Omental fat pad (tissue), 1 donor: ENCODE measurements at regions not wholly inside any gene's neighbourhood (a gene's known extent, or its start where the extent isn't known, plus 50 kb on each side); places are given as distances from the start of the nearest gene placed in this dataset.
"Not testable (repeated sequence)": the region's sequence is repeated elsewhere in the genome, so short reads cannot be mapped to it uniquely, and the experiment has no call there.

Source experiments
- ATAC-seq: fragments of 150-250 bp; one replicate; pipeline ENCODE4 v1.9.1; 2016; ENCODE audit warnings: mild to moderate bottlenecking, moderate library complexity; ENCODE audit not compliant: low FRiP score
- DNase-seq: peaks from one replicate; pipeline ENCODE4 v3.0.0-alpha.2; 2019; ENCODE audit warnings: low spot score

DNA sequence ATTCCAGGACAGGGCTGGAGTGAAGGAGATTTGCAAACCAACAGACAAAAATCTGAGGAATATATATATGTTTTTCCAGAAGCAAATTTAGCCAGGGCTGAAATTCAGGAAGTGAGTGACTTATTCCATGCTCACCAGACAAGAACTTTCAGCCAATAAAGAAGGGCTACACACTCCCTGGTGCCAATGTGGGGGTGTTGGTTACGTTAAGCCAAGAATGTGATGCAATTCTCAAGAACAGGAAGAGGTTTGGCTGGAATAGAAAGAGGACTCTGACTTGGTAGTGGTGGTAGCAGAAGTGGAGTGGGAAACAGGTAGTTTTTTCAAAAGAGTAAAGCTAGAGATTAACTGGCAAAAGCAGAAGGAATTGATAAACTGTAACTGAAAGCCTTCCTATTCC lies 80.6 kb upstream of the NOTCH2NLA start:
- ATAC-seq, result peak; percentile 84
- DNase-seq, result not testable (repeated sequence)

DNA sequence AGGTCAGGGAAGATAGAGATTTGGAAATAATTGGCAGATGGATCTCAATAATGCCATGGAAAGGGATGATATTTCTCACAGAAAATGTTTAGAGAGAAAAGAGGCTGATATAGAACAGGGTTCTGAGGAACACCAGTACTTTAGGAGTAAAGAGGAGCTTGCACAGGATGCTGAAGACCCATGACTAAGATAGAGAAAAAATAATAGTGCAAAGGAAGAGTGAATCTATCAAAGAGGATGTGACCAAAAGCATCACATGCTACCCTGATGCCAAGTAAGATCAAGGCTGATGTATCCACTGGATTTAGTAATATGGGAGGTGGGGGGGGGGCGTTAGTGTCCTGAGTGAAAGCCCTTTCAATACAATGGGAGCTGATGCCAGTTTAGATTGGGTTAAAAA lies 80.1 kb upstream of the NOTCH2NLA start:
- DNase-seq, result not testable (repeated sequence)
- peak; percentile 24 for ATAC-seq

DNA sequence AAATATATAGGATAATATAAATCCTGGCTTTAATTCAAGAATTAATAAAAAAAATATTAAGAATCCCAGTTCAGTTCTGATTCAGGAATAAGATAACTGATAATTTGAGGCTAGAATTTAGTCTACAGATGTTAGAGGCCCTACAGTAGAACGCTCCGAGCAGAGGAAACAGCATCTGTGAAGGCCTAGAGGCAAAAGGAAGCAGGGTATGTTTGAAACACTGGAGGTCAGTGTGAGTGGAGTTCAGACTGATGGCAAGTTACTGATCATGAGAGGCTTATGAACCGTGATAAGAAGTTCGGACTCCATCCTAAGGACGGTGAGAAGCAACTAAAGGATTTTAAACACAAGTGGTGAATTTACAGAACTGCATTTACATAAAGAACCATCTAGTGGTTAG lies 79.3 kb upstream of the NOTCH2NLA start:
- DNase-seq, ATAC-seq: not testable (repeated sequence)

DNA sequence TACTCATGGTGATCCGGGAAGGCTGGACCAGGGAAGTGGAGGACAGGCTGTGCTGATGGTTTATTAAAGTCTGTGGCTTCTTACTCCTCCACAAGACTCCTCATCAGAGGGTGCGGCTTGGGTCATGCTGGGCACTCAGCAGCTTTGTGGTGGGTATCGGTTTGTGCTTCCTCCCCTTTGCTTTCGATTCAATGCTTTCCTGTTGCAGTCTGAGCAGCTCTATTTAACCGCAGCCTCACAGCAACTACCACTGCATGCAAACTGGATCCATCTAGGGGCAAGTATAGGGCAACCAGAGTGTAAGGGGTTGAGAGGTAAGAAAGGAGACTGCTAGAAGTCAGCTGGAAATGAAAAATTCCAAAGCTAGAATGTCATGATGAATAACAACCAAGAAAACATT lies 78.8 kb upstream of the NOTCH2NLA start:
- DNase-seq, result not testable (repeated sequence)
- peak; percentile 31 for ATAC-seq

DNA sequence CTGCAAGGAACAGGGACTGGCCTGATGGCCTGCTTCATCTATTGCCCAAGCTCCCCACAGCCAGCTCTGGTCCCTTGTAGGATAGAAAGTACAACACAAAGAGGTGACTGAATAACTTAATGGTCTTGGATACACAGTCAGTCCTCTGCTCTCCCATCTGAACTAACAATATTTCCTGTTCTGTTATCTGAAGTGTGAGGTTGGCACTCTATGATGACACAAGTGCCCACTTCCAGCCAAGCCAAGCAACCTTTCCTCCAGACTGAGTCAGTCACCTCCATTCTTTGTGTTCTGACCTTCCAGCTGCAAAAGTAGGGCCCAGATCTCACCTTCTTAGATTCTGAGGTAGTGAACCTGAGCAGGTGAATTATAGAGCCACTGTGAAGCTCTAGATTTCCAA lies 77.8 kb upstream of the NOTCH2NLA start:
- not testable (repeated sequence) for DNase-seq, ATAC-seq

DNA sequence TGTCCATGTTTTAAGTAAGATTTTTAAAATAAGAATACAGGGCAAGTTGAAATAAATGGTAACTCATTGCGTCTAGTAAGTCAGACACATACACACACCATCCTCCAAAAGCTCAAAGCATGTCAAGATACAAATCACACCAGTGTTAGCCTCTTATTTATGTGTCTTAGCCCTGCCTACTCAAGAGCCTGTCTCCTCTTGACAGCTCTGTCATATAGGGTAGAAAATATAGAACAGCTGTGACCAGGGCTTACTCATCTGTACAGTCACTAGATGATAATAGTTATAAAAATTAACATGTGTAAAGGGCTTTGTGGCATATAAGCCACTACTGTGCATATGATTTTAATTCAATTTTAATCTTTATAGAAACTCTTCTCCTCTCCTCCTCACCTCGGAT lies 76.6 kb upstream of the NOTCH2NLA start:
- not testable (repeated sequence) for DNase-seq, ATAC-seq

DNA sequence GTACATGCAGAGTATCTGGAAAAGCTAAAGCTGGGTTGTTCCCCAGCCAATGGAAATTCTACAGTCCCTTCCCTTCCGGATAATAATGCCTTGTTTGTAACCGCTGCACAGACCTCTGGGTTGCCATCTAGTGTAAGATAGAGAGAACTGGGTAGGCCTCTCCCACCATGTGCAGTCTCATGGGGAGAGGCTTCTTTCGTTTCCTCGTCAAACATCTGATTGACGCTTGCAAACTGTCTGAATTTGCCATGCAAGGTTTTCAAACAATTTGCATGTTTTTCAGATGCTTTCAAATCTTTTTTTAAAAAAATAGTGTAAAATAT lies 69.7 kb upstream of the NOTCH2NLA start:
- peak; percentile 96 for ATAC-seq
- not testable (repeated sequence) for DNase-seq

DNA sequence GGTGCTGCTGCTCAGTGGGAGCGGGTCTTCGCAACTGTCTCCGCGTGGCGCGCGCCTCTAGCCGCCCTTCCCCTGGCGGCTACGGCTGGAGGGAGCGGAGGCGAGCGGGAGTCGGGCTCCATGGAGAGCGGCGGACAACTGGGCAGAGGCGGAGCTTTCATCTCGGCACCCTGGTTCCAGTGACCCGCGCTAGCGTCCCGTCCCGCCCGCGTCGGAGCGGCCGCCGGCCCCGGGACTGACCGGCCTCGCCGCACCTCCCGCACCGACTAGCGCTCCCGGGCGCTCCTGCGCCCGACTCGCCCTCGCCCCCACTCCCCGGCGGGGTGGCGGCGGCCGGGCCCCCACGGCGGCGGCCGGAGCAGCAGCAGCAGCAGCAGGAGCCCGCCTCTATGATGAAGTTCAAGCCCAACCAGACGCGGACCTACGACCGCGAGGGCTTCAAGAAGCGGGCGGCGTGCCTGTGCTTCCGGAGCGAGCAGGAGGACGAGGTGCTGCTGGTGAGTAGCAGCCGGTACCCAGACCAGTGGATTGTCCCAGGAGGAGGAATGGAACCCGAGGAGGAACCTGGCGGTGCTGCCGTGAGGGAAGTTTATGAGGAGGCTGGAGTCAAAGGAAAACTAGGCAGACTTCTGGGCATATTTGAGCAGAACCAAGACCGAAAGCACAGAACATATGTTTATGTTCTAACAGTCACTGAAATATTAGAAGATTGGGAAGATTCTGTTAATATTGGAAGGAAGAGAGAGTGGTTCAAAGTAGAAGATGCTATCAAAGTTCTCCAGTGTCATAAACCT lies 69.2 kb upstream of the NOTCH2NLA start:
- ATAC-seq, result peak; percentile 73
- DNase-seq, result not testable (repeated sequence)

DNA sequence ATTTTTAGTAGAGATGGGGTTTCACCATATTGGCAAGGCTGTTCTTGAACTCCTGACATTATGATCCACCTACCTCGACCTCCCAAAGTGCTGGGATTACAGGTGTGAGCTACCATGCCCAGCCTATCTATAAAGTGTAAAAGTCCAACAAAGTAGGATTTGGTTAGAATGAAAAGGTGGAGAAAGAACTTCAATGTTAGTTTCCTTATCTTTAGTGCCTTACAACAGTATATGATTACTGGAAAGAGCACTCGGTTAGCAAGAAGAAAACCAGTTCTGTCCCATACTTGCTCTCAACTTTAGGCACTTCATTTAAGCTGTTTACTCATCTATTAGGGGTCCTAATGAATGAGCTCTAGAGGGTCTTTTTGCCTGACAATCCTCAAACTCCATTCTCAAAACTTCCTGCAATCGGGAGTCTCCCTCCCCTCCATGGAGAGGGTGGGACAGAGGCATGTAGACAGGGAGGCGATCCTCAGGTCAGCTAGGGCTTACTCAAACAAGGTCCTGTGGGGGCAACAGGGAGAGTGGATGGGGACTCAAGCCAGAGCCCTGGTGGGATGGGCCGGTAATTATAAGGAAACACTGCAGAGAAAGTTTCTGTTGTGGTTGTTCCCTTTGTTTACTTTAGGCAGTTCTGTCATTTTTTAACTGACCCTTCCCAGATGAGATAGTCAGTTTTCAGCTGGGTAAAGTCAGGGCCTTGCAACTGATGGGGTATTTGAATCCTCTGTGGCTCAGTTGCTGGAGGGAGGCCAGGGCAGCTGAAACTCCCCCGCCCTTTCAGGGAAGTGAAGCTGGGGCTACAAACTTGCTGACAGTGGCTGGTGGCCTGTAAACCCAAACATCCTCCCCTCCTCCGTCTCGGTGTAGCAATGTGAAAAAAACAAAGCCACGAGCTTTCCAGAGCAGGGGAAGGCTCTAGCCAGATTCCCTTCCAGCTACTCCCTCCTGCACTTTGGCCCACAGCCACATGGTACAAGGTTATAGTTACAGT lies 64.4 kb upstream of the NOTCH2NLA start:
- DNase-seq, result not testable (repeated sequence)
- ATAC-seq, result peak; percentile 44

DNA sequence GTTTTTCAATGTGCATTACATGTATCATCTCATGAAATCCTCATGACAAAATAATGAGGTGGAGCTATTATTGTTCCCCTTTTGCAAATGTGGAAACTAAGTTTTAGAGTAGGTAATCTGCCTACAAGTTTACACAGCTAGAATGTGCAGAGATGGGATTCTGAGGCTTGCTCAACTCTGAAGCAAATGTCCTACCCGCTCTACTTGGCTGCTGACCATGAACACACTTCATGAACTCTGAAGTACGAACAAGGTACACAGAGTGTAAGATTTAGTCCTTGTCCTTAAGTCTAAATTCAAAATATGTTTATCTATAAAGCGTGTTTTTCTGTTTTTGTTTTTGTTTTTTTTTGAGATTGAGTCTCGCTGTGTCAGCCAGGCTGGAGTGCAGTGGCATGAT lies 63.6 kb upstream of the NOTCH2NLA start:
- not testable (repeated sequence) for DNase-seq, ATAC-seq

DNA sequence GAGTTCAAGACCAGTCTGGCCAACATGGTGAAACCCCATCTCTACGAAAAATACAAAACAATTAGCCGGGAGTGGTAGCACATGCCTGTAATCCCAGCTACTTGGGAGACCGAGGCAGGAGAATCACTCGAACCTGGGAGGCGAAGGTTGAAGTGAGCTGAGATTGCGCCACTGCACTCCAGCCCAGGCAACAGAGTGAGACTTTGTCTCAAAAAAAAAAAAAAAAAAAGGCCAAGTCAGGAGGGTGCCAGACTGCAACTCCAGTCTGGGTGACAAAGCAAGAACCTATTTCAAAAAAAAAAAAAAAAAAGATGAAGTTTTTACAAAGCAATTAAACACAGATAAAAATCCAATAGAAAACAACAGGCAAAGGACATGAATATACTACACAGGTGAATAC lies 59.1 kb upstream of the NOTCH2NLA start:
- DNase-seq, ATAC-seq: not testable (repeated sequence)

DNA sequence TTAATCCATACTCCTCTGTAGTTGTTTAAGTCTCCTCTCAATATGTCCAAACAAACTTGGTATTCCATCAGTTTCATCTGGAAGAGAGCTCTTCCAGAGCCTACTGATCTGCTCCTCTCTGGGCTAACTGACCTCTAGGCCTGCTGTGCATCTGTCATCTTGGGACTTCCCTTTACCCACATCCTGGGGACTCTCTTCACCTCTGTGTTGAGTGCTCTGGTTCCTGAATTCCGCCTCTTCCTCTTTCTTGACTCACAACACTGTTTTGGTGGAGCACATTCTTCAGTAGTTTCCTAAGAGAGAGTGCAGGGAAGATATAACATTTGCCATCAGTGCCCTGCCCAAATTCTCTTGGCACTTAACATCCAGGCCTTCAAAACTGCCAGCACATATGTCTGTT lies 55.9 kb upstream of the NOTCH2NLA start:
- ATAC-seq, DNase-seq: not testable (repeated sequence)

DNA sequence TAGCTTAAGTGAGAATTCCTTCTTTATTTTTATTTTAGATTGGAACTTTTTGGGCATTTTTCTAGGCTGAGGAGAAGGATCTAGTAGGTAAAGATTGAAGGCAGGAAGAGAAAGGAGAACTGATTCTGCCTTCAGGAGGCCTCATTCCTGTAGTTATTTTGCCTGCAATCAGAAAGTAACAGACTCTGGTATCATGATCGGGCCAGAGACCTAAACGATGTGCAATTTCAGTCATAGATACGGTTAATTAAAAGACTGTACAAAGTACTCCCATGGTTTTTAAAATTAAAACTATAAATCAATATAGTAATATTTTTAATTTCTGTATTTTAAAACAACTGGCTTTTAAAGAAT lies 54.7 kb upstream of the NOTCH2NLA start:
- DNase-seq, ATAC-seq: not testable (repeated sequence)

DNA sequence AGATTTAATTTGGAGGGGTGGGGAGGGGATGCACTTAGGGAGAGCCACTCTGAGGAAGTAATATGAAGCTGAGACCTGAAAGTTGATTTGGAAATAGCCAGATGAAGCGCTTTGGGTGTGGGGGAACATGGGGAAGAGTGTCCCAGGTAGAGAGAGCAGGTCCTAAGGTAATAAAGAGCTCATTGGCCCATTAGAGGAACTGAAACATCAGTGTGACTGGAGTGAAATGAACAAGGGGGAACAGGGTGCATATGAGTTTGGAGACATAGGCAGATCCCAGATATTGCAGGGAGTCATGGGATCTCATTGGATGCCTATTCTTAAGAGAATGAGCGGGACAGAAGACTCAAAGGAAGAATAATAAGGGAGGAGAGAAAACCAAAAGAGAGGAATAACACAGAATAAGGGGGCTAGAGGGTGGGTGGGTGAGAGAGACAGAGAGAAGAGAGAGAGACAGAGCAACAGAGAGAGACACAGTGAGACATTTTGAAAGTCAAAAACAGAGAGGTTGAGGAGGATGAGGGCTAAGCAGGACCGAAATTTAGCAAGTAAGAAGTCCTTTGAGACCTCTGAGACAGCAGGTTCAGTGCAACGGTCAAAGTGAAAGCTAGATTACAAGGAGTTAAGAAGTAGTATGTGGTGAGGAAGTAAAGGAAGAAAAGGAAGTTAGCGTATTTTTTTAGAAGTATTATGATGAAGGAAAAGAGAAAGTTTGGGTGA lies 54.1 kb upstream of the NOTCH2NLA start:
- ATAC-seq, DNase-seq: not testable (repeated sequence)

DNA sequence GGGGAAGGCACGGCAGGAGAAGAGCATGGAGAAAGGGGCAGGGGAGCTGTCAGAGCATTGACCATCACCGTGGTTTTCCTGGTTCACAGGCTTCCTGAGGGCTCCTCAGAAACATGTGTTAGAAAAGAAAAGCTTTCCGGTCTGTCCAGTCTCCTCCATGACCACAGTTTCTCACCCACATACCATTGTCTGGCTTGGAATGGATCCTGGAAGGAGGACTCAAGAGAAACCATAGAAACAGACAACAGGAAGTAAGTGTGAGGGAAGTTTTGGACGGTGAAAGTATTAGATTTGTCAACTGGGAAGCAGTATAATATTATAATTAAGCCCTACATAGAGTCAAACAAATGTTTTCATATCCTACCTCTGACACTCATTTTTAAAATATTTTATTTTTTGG lies 52.7 kb upstream of the NOTCH2NLA start:
- ATAC-seq, DNase-seq: not testable (repeated sequence)

DNA sequence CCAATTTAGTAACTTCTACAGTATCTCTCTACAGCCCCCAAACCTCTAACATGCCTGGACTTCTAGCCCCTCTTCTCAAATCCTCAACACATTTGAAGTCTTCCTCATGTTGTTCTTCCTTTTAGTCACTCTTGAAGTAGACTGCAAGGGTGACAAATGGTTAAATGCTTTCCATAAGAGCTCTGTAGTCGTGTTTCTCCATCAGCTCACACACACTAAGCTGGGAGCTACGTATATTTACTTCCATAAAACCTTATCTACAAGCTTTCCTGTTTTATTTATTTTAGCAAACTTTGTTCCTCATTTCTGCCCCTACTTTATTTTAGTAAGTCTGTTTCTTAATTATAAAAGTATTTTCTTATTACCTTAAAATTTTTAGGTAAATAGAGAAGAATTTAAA lies 49.9 kb upstream of the NOTCH2NLA start:
- ATAC-seq, DNase-seq: not testable (repeated sequence)
